ENCODE measurements at regions not wholly inside any gene's neighbourhood (a gene's known extent, or its start where the extent isn't known, plus 50 kb on each side); places are given as distances from the start of the nearest gene placed in this dataset.
A peak's percentile ranks its signal among the peaks of the same experiment; 100 is the strongest.

- Histone ChIP-seq H3K9ac (ENCODE audit: low read length) (no peak overlapping the region), H3K36me3 (ENCODE audit: insufficient read depth, low read length) (no peaks in the 10 kb centered on the region), H3K27me3 (ENCODE audit: insufficient read depth, low read length) (no peaks in the 10 kb centered on the region), H3K27ac (ENCODE audit: low read depth, low read length, poor library complexity, severe bottlenecking) (no peak overlapping the region), H3K4me1 (ENCODE audit: insufficient read depth, low read length, severe bottlenecking) (peaks cover 19% of the 10 kb centered on the region), H2AFZ (ENCODE audit: low read length) (no peak overlapping the region), H3K4me3 (ENCODE audit: low read depth, low read length, poor library complexity, severe bottlenecking) (no peak overlapping the region), H3F3A (ENCODE audit: insufficient read depth, low read length) (no peaks in the 10 kb centered on the region), H3K9me2 (ENCODE audit: low read depth, low read length) (no peaks in the 10 kb centered on the region), H4K20me1 (ENCODE audit: insufficient read depth, low read length) (no peaks in the 10 kb centered on the region), H3K9me3 (ENCODE audit: low read length) (no peaks in the 10 kb centered on the region), H3K4me2 (ENCODE audit: low read length) (no peak overlapping the region), H3K79me2 (ENCODE audit: insufficient read depth, low read length) (no peaks in the 10 kb centered on the region)
- TF ChIP-seq CTCF (IDR thresholded peaks at IDR 0.05; ENCODE audit: low read length) (no peak), EZH2 (IDR thresholded peaks at IDR 0.05; ENCODE audit: borderline replicate concordance, low read length) (no peak)
These were observed 528.6 kb downstream of the PTPRC start for GRCh38 chr1:199167460-199167859.

- TF ChIP-seq EZH2 (IDR thresholded peaks at IDR 0.05; ENCODE audit: borderline replicate concordance, low read length) (no peak), CTCF (IDR thresholded peaks at IDR 0.05; ENCODE audit: low read length) (no peak)
- H4K20me1 ChIP-seq (ENCODE audit: insufficient read depth, low read length) = no peaks in the 10 kb centered on the region
- peak overlapping the region; percentile 64; the same call in 1 of the 2 replicates for H2AFZ ChIP-seq (ENCODE audit: low read length)
These were observed 530.2 kb downstream of the PTPRC start for GRCh38 chr1:199168888-199169585.

GRCh38 chr1:199170711-199171110, 531.9 kb downstream of the PTPRC start:
- H3K9me2 ChIP-seq (ENCODE audit: low read depth, low read length) = no peaks in the 10 kb centered on the region
- H3K4me2 ChIP-seq (ENCODE audit: low read length) = no peak overlapping the region
- no peak overlapping the region for H2AFZ ChIP-seq (ENCODE audit: low read length)
- no peaks in the 10 kb centered on the region for H3K9me3 ChIP-seq (ENCODE audit: low read length)
- no peak overlapping the region for H3K27ac ChIP-seq (ENCODE audit: low read depth, low read length, poor library complexity, severe bottlenecking)
- H3K4me3 ChIP-seq (ENCODE audit: low read depth, low read length, poor library complexity, severe bottlenecking) = no peak overlapping the region
- H3K27me3 ChIP-seq (ENCODE audit: insufficient read depth, low read length) = no peaks in the 10 kb centered on the region
- H3K79me2 ChIP-seq (ENCODE audit: insufficient read depth, low read length) = no peaks in the 10 kb centered on the region
- H3F3A ChIP-seq (ENCODE audit: insufficient read depth, low read length) = no peaks in the 10 kb centered on the region
- H3K4me1 ChIP-seq (ENCODE audit: insufficient read depth, low read length, severe bottlenecking) = peaks cover 37% of the 10 kb centered on the region
- no peaks in the 10 kb centered on the region for H4K20me1 ChIP-seq (ENCODE audit: insufficient read depth, low read length)
- no peak for TF ChIP-seq CTCF (IDR thresholded peaks at IDR 0.05; ENCODE audit: low read length)
- no peak for TF ChIP-seq EZH2 (IDR thresholded peaks at IDR 0.05; ENCODE audit: borderline replicate concordance, low read length)
- no peak overlapping the region for H3K9ac ChIP-seq (ENCODE audit: low read length)
- no peaks in the 10 kb centered on the region for H3K36me3 ChIP-seq (ENCODE audit: insufficient read depth, low read length)

More at GRCh38 chr1:199168888-199169585, 530.2 kb downstream of the PTPRC start:
- H3F3A ChIP-seq (ENCODE audit: insufficient read depth, low read length) = no peaks in the 10 kb centered on the region
- no peak overlapping the region for H3K9ac ChIP-seq (ENCODE audit: low read length)
- no peaks in the 10 kb centered on the region for H3K79me2 ChIP-seq (ENCODE audit: insufficient read depth, low read length)
- no peak overlapping the region for H3K4me3 ChIP-seq (ENCODE audit: low read depth, low read length, poor library complexity, severe bottlenecking)
- no peaks in the 10 kb centered on the region for H3K9me2 ChIP-seq (ENCODE audit: low read depth, low read length)
- no peak overlapping the region for H3K27ac ChIP-seq (ENCODE audit: low read depth, low read length, poor library complexity, severe bottlenecking)
- H3K9me3 ChIP-seq (ENCODE audit: low read length) = no peaks in the 10 kb centered on the region
- no peaks in the 10 kb centered on the region for H3K27me3 ChIP-seq (ENCODE audit: insufficient read depth, low read length)
- H3K4me1 ChIP-seq (ENCODE audit: insufficient read depth, low read length, severe bottlenecking) = peaks cover 31% of the 10 kb centered on the region
- H3K36me3 ChIP-seq (ENCODE audit: insufficient read depth, low read length) = no peaks in the 10 kb centered on the region
- no peak overlapping the region for H3K4me2 ChIP-seq (ENCODE audit: low read length)

All from OCI-LY1 (cell line).